Upper lobe of left lung (tissue), 4 donors: ENCODE measurements at regions not wholly inside any gene's neighbourhood (a gene's known extent, or its start where the extent isn't known, plus 50 kb on each side); places are given as distances from the start of the nearest gene placed in this dataset.

Experiments
- CTCF ChIP-seq, 6 experiments: fragments of 450-650 bp in 4 of 6; fragments of 200-600 bp in 2 of 6; sonication (generic) in 2 of 6; IDR thresholded peaks; one replicate each; pipeline ENCODE4 v1.5.1; 2016 to 2019; ENCODE audit warnings: antibody characterized with exemption in 6 of 6
- EP300 ChIP-seq, 4 donors: sonication (generic); formaldehyde crosslinking; IDR thresholded peaks; one replicate each; pipeline ENCODE4 v1.5.1; 2017; ENCODE audit warnings: antibody characterized with exemption in 4 of 4, control low read depth in 2 of 4
- POLR2A ChIP-seq, 4 donors: fragments of 450-650 bp; IDR thresholded peaks; one replicate each; pipeline ENCODE4 v1.5.1; 2016 to 2017; ENCODE audit warnings: antibody characterized with exemption in 4 of 4, mild to moderate bottlenecking in 2 of 4

- no peak for TF ChIP-seq POLR2A (IDR thresholded peaks at IDR 0.05)
- no peak for TF ChIP-seq CTCF (IDR thresholded peaks at IDR 0.05)
- no peak for TF ChIP-seq EP300 (IDR thresholded peaks at IDR 0.05)
Observed at GRCh38 chr4:100833906-100834305, 316.1 kb upstream of the EMCN start.
